K562 (cell line): ENCODE measurements at regions not wholly inside any gene's neighbourhood (a gene's known extent, or its start where the extent isn't known, plus 50 kb on each side); places are given as distances from the start of the nearest gene placed in this dataset.

Experiments
- ATAC-seq: fragments of 200-7000 bp; cut with Tn5 transposase; 3 replicates; pipeline ENCODE4 v1.9.1; 2020; ENCODE audit warnings: moderate library complexity
- BruUV-seq: library from RNA; stranded (reverse); fragments of 400-500 nt; replicated peaks from 2 replicates; lab custom pipeline; 2021; lab: Mats Ljungman, UMichigan
- CTCF ChIA-PET: fragments of 300-600 bp; formaldehyde crosslinking; extraction: SDS; loops from one replicate; lab custom pipeline; 2021; ENCODE audit warnings: low intra/inter-chr PET ratio; lab: Yijun Ruan, JAX
- POLR2A ChIA-PET: fragments of 300-600, 350-650 bp; sonication (Branson Sonifier 250); formaldehyde crosslinking; extraction: SDS; loops from one replicate; lab custom pipeline; 2021; ENCODE audit warnings: antibody characterized with exemption, inconsistent platforms; lab: Yijun Ruan, JAX
- DNase-seq, 4 experiments: peaks; one replicate each; pipeline versions ENCODE4 v3.0.0 to v3.0.0-alpha.2; 2011 to 2018; ENCODE audit warnings: low spot score in 3 of 4, mixed read lengths in 3 of 4; ENCODE audit errors: extremely low read depth in 1 of 4
- FAIRE-seq: peaks from 2 replicates; lab custom pipeline; 2011; peaks lifted over from hg19 to GRCh38; lab: Jason Lieb, UNC
- H2AFZ ChIP-seq: 2 replicates; pipeline ENCODE4 v1.6.0; 2011; ENCODE audit warnings: low read depth, low read length, control low read depth, inconsistent platforms
- H3K27ac ChIP-seq: fragments of 200-600 bp; 3 replicates; pipeline ENCODE4 v1.8.0; 2011; ENCODE audit warnings: low read depth, mild to moderate bottlenecking, control low read depth, inconsistent platforms, low read length, moderate library complexity, mixed read lengths; ENCODE audit errors: extremely low read depth
- H3K27me3 ChIP-seq, 2 experiments: fragments of 300-600 bp in 1 of 2; 2 replicates in 1 of 2; 3 replicates in 1 of 2; pipeline versions ENCODE4 v1.6.0 to v1.8.0; 2011; ENCODE audit warnings: inconsistent platforms in 2 of 2, low read length in 2 of 2, mild to moderate bottlenecking in 1 of 2, mixed read lengths in 1 of 2, moderate library complexity in 1 of 2; ENCODE audit not compliant: control insufficient read depth in 2 of 2, insufficient read depth in 2 of 2
- H3K36me3 ChIP-seq: fragments of 300-600 bp; 3 replicates; pipeline ENCODE4 v1.8.0; 2011; ENCODE audit warnings: mild to moderate bottlenecking, low read length, inconsistent platforms; ENCODE audit not compliant: control insufficient read depth, insufficient read depth
- H3K4me1 ChIP-seq, 2 experiments: fragments of 200-600 bp in 1 of 2; replicated peaks in 1 of 2; 2 replicates in 1 of 2; 3 replicates in 1 of 2; pipeline versions ENCODE4 v1.5.1 to v1.8.0; 2011; ENCODE audit warnings: inconsistent platforms in 2 of 2, low read length in 2 of 2, mild to moderate bottlenecking in 1 of 2, mixed read lengths in 1 of 2, moderate library complexity in 1 of 2; ENCODE audit not compliant: control insufficient read depth in 2 of 2, insufficient read depth in 2 of 2
- H3K4me2 ChIP-seq: 2 replicates; pipeline ENCODE4 v1.6.1; 2011; ENCODE audit warnings: low read length, control low read depth, inconsistent platforms, mixed read lengths; ENCODE audit not compliant: insufficient read depth
- H3K4me3 ChIP-seq: fragments of 200-600 bp; sonication (generic), shearing (Covaris generic); 2 replicates; pipeline ENCODE4 v1.5.1; 2016; ENCODE audit warnings: control low read depth, inconsistent platforms
- H3K79me2 ChIP-seq: fragments of 200-600 bp; 3 replicates; pipeline ENCODE4 v1.8.0; 2011; ENCODE audit warnings: low read length, inconsistent platforms; ENCODE audit not compliant: control insufficient read depth, insufficient read depth
- H3K9ac ChIP-seq, 2 experiments: 2 replicates each; pipeline versions ENCODE4 v1.6.0 to v1.6.1; 2011; ENCODE audit warnings: low read depth in 2 of 2, low read length in 2 of 2, control low read depth in 1 of 2, inconsistent platforms in 1 of 2, mild to moderate bottlenecking in 1 of 2, mixed read lengths in 1 of 2; ENCODE audit not compliant: insufficient read depth in 1 of 2
- H3K9me1 ChIP-seq: one replicate; pipeline ENCODE4 v1.6.0; 2011; ENCODE audit warnings: inconsistent platforms, mild to moderate bottlenecking, low read length, moderate library complexity; ENCODE audit not compliant: control insufficient read depth, insufficient read depth
- H3K9me3 ChIP-seq: replicated peaks from 2 replicates; pipeline ENCODE4 v1.5.1; 2011; ENCODE audit warnings: low read depth, low read length, inconsistent platforms; ENCODE audit not compliant: control insufficient read depth, insufficient read depth
- H4K20me1 ChIP-seq: replicated peaks from 2 replicates; pipeline ENCODE4 v1.6.1; 2011; ENCODE audit warnings: low read length, inconsistent platforms, mixed read lengths; ENCODE audit not compliant: control insufficient read depth, insufficient read depth
- NR1H2 ChIP-seq: sonication (generic); formaldehyde crosslinking; IDR thresholded peaks from 2 replicates; pipeline ENCODE4 v1.4.0; 2020; ENCODE audit warnings: mild to moderate bottlenecking, missing genetic modification reagents
- NR2C2 ChIP-seq, 2 experiments: fragments of 200-800 bp in 1 of 2; sonication (Bioruptor generic) in 1 of 2; sonication (generic) in 1 of 2; formaldehyde crosslinking in 1 of 2; IDR thresholded peaks; 2 replicates each; pipeline versions ENCODE4 v1.6.1 to v1.8.0; 2016 to 2022; ENCODE audit warnings: mild to moderate bottlenecking in 1 of 2, missing compliant biosample characterization in 1 of 2, missing genetic modification characterization in 1 of 2, missing genetic modification reagents in 1 of 2
- POLR2AphosphoS2 ChIP-seq: IDR thresholded peaks from 2 replicates; pipeline ENCODE4 v1.6.1; 2012; ENCODE audit warnings: low read length, improper control_type of control experiment
- SMARCA4 ChIP-seq: fragments of 450-650 bp; IDR thresholded peaks from 2 replicates; pipeline ENCODE4 v1.6.1; 2016
- TAF15 ChIP-seq: fragments of 200-400 bp; formaldehyde crosslinking; IDR thresholded peaks from 2 replicates; pipeline ENCODE4 v1.6.1; 2017; ENCODE audit warnings: mild to moderate bottlenecking, low read depth, low read length, moderate library complexity
- TRIM28 ChIP-seq: fragments of 450-650 bp; IDR thresholded peaks from 2 replicates; pipeline ENCODE4 v1.6.1; 2017
- XRCC5 ChIP-seq: fragments of 200-400 bp; formaldehyde crosslinking; IDR thresholded peaks from 2 replicates; pipeline ENCODE4 v1.6.1; 2017; ENCODE audit warnings: low read depth, mild to moderate bottlenecking, low read length
- ZEB2 ChIP-seq: fragments of 450-650 bp; IDR thresholded peaks from 2 replicates; pipeline ENCODE4 v1.6.1; 2016
- ZKSCAN3 ChIP-seq: fragments of 250-450 bp; sonication (Bioruptor Pico); IDR thresholded peaks from 2 replicates; pipeline ENCODE4 v1.4.0; 2020
- ZNF561 ChIP-seq: fragments of 450-650 bp; formaldehyde crosslinking; conservative IDR thresholded peaks from 2 replicates; pipeline ENCODE4 v1.4.0; 2020; ENCODE audit warnings: mild to moderate bottlenecking, moderate library complexity
- WGBS: fragments of 100-300 bp; shearing (Covaris generic); methylation state at CpG from one replicate; pipeline ENCODE4 v1.1.6; 2016; ENCODE audit warnings: low coverage, mixed read lengths; ENCODE audit not compliant: insufficient coverage; ENCODE audit errors: missing lambda C conversion rate; 5-methylcytosine and 5-hydroxymethylcytosine counted together
- in situ Hi-C: fragments of 300-500 bp; cut with MboI; formaldehyde crosslinking; loops from 4 replicates; pipeline ENCODE4 v1.15.0; 2018; ENCODE audit warnings: inconsistent platforms, mixed read lengths
- intact Hi-C: fragments of 100-400 bp; cut with micrococcal nuclease; formaldehyde crosslinking; loops from 2 replicates; pipeline ENCODE4 v1.14.2; 2022
- TF ChIP-seq, protein P1 (sequence below): fragments of 450-650 bp; IDR thresholded peaks from 2 replicates; pipeline ENCODE4 v1.6.1; 2016; ENCODE audit warnings: antibody characterized with exemption
- TF ChIP-seq, protein P2 (sequence below): fragments of 250-450 bp; sonication (Bioruptor Pico); IDR thresholded peaks from 2 replicates; pipeline ENCODE4 v1.8.0; 2022; ENCODE audit warnings: inconsistent platforms, mild to moderate bottlenecking, moderate library complexity, borderline replicate concordance
- TF ChIP-seq, protein P3 (sequence below), 2 experiments: fragments of 450-650 bp in 1 of 2; sonication (generic) in 1 of 2; formaldehyde crosslinking; conservative IDR thresholded peaks; 2 replicates each; pipeline versions ENCODE4 v1.4.0 to v1.8.1; 2020 to 2022; ENCODE audit warnings: mild to moderate bottlenecking in 1 of 2, missing genetic modification reagents in 1 of 2

DNA sequence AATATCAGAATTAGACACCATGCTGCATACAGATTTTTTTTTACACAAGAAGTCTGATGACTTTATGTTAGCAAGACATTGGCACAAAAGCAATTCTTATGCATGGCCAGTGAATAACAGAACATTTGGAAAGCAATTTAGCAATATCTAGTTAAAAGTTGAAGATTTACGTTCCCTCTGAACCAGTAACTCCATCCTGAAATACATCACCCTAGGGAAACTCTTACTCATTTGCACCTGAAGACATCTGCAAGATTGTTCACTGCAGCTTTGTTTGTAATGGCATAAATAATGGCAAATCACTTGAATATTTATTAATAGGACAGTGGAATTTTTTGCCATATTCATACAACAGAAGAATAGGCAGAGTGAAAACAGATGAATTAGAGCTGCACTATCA, 670.0 kb upstream of the NOVA1 start:
- Histone ChIP-seq H3K27ac (no peak overlapping the region), H3K4me3 (no peak overlapping the region), H3K36me3 (no peaks in the 10 kb centered on the region), H3K9me1 (no peaks in the 10 kb centered on the region), H2AFZ (no peak overlapping the region), H3K79me2 (no peaks in the 10 kb centered on the region), H3K9ac (no peak overlapping the region), H3K4me1 (no peaks in the 10 kb centered on the region), H3K9me3 (no peaks in the 10 kb centered on the region)
- no peak for DNase-seq
- no peak for ATAC-seq
- no peak for FAIRE-seq
- in situ Hi-C loops, result no loop called here
- POLR2A ChIA-PET, result no interaction called here
- BruUV-seq, result no TSS peak
- TF ChIP-seq ZEB2 (no peak), XRCC5 (no peak), TAF15 (no peak), ZNF561 (CRISPR knock-in tag) (no peak), TRIM28 (no peak), NR2C2 (CRISPR knock-in tag; IDR thresholded peaks at IDR 0.05) (no peak), NR2C2 (tag; IDR thresholded peaks at IDR 0.05) (no peak), SMARCA4 (no peak), POLR2AphosphoS2 (no peak), ZKSCAN3 (CRISPR knock-in tag) (no peak), NR1H2 (CRISPR knock-in tag) (no peak)
- TF ChIP-seq, protein P1, sequence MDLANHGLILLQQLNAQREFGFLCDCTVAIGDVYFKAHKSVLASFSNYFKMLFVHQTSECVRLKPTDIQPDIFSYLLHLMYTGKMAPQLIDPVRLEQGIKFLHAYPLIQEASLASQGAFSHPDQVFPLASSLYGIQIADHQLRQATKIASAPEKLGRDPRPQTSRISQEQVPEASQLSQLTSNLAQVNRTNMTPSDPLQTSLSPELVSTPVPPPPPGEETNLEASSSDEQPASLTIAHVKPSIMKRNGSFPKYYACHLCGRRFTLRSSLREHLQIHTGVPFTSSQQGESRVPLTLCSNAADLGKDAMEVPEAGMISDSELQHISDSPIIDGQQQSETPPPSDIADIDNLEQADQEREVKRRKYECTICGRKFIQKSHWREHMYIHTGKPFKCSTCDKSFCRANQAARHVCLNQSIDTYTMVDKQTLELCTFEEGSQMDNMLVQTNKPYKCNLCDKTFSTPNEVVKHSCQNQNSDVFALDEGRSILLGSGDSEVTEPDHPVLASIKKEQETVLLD, result no peak
- TF ChIP-seq, protein P2, sequence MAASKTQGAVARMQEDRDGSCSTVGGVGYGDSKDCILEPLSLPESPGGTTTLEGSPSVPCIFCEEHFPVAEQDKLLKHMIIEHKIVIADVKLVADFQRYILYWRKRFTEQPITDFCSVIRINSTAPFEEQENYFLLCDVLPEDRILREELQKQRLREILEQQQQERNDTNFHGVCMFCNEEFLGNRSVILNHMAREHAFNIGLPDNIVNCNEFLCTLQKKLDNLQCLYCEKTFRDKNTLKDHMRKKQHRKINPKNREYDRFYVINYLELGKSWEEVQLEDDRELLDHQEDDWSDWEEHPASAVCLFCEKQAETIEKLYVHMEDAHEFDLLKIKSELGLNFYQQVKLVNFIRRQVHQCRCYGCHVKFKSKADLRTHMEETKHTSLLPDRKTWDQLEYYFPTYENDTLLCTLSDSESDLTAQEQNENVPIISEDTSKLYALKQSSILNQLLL (CRISPR knock-in tag), result no peak
- TF ChIP-seq, protein P3, sequence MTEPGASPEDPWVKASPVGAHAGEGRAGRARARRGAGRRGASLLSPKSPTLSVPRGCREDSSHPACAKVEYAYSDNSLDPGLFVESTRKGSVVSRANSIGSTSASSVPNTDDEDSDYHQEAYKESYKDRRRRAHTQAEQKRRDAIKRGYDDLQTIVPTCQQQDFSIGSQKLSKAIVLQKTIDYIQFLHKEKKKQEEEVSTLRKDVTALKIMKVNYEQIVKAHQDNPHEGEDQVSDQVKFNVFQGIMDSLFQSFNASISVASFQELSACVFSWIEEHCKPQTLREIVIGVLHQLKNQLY (CRISPR knock-in tag; conservative IDR thresholded peaks at IDR 0.05), result no peak
- TF ChIP-seq, all 486 proteins: peak for 0
- no peak overlapping the region for H3K4me2 ChIP-seq
- WGBS, result 0% methylated on average over 1 of the region's 1 CpG
- CTCF ChIA-PET, result no interaction called here
- no peaks in the 10 kb centered on the region for H4K20me1 ChIP-seq
- intact Hi-C loops, result no loop called here
- no peaks in the 10 kb centered on the region for H3K27me3 ChIP-seq
